ENCODE measurements at regions not wholly inside any gene's neighbourhood (a gene's known extent, or its start where the extent isn't known, plus 50 kb on each side); places are given as distances from the start of the nearest gene placed in this dataset.

DNA sequence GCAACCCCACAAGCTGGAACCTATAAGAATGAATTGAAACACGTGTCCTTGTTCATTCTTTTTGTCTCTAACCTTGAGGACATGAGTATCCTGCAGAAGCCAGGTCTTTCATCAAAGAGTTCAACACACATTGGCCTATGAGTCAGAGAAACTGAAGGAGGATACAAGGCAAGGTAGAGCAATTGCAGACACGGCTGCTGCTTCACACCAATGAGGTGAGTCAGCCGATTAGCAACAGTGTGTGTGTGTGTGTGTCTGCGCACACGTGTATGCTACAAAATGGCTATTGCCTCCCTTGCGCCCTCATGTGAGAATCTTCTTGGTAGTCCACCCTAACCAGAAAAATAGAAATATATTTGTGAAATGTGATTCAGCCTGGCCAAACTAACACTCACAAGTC is 1477.7 kb upstream of the IGFBP7 start:
- DNase-seq (ENCODE audit: low read depth), result peak; percentile 51
- TF ChIP-seq, protein P1, sequence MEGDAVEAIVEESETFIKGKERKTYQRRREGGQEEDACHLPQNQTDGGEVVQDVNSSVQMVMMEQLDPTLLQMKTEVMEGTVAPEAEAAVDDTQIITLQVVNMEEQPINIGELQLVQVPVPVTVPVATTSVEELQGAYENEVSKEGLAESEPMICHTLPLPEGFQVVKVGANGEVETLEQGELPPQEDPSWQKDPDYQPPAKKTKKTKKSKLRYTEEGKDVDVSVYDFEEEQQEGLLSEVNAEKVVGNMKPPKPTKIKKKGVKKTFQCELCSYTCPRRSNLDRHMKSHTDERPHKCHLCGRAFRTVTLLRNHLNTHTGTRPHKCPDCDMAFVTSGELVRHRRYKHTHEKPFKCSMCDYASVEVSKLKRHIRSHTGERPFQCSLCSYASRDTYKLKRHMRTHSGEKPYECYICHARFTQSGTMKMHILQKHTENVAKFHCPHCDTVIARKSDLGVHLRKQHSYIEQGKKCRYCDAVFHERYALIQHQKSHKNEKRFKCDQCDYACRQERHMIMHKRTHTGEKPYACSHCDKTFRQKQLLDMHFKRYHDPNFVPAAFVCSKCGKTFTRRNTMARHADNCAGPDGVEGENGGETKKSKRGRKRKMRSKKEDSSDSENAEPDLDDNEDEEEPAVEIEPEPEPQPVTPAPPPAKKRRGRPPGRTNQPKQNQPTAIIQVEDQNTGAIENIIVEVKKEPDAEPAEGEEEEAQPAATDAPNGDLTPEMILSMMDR (IDR thresholded peaks at IDR 0.05; ENCODE audit: insufficient read depth, low read depth, low read length, missing control alignments), result no peak
- no peak overlapping the region for H3K4me3 ChIP-seq (ENCODE audit: low read length)

DNA sequence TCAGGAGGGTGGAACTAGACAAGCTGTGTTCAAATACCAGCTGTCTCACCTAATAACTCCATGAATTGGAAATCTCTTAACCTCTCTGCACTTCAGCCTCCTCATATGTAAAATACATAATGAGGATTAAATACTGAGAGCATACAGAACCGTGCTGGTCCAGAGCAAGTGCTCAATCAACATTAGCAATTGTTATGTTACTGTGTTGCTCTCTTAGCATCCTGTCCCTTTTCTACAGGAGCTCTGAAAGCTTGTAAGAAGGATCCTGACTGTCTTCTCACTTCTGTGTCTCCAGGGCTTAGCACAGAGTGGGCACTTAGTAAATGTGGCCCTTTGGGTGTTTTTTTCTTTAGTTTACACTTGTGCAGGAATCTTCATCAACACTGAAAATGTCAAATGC is 1456.1 kb upstream of the IGFBP7 start:
- DNase-seq (ENCODE audit: low read depth), result no peak
- TF ChIP-seq, protein P1 (IDR thresholded peaks at IDR 0.05; ENCODE audit: insufficient read depth, low read depth, low read length, missing control alignments), result no peak
- no peak overlapping the region for H3K4me3 ChIP-seq (ENCODE audit: low read length)

DNA sequence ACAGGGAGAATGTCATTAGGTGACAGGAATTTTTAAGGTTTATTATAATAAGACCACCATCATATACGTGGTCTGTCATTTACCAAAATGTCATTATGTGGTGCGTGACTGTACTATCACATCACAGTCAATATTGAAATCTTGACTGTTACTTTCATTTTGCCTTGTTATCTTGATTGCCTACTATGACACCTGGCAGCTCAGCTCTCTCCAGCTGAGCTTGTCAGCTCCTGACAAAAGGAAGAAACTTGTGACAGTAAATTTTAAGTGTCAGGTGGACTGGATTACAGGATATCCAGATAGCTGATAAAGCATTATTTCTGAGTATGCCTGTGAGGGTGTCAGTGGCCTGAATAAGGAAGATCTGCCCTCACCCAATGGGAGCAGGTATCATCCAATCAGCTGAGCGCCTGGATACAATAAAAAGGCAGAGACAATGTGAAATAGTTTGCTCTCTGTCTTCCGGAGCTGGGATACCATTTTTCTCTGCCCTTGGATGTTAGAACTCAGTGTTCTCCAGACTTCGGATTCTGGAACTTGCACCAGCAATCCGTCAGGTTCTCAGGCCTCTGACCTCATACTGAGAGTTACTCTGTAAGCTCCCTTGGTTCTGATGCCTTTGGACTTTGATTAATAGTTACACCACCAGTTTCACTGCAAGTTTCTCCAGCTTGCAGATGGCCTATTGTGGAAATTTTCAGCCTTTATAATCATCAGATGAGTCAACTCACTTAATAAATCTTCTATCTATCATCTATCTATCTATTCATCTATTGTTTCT is 1454.7 kb upstream of the IGFBP7 start:
- no peak for DNase-seq (ENCODE audit: low read depth)
- TF ChIP-seq, protein P1 (IDR thresholded peaks at IDR 0.05; ENCODE audit: insufficient read depth, low read depth, low read length, missing control alignments), result no peak
- H3K4me3 ChIP-seq (ENCODE audit: low read length), result no peak overlapping the region

DNA sequence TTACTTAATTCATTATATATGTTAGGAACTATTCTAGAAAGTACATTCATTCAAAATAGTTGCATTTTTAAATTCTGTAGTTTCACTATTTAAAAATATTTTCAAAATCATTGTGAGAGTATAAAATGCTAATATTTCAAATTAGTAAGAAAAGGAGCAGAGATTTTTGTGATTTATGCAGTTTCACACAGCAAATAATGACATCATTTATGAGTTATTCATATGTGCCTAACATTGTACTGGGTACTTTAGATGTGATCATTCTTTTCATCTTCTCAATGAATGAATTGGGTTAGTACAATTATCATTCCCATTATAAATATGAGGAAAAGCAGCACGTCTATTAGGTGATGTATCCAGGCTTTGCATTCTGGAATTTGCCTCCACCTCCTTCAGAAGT is 1451.0 kb upstream of the IGFBP7 start:
- no peak for DNase-seq (ENCODE audit: low read depth)
- no peak overlapping the region for H3K4me3 ChIP-seq (ENCODE audit: low read length)
- TF ChIP-seq, protein P1 (IDR thresholded peaks at IDR 0.05; ENCODE audit: insufficient read depth, low read depth, low read length, missing control alignments), result no peak

DNA sequence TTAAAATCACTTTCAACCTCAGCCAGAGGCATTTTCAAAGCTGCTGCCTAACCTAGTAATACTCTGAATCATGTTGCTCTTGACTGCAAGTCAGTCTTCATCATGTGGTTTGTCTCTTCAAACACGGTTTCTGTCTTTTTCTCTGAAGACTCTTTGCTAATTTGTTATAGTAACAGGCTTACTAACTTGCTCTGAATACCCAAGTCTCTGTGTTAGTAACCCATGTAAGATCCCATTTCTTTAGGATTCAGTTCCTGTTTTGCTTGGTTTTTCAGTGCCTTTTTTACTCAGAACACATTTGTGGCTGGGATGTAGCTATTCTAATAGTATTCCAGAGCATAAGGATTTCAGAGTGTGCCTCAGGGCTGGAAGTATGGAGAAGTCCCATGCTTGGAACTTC is 1450.6 kb upstream of the IGFBP7 start:
- TF ChIP-seq, protein P1 (IDR thresholded peaks at IDR 0.05; ENCODE audit: insufficient read depth, low read depth, low read length, missing control alignments), result no peak
- no peak for DNase-seq (ENCODE audit: low read depth)
- H3K4me3 ChIP-seq (ENCODE audit: low read length), result no peak overlapping the region

DNA sequence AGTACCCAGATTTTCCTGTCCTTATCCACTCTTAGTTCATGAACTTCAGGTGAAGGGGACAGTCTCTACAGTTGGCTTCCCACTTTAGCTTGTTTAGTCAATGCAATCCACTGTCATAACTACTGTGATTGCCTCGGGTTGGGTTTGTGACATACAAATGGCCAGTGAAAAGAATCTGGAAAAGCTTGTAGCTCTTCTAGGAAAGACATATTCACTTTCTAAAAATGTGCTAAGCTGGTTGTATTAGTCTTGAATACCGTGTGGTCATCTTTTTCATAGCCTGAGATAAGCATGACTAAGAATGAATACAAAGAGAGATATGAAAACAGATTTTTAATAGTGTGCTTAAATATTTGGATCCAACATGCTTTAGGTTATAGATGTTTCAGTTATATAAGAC is 1443.5 kb upstream of the IGFBP7 start:
- TF ChIP-seq, protein P1 (IDR thresholded peaks at IDR 0.05; ENCODE audit: insufficient read depth, low read depth, low read length, missing control alignments), result no peak

DNA sequence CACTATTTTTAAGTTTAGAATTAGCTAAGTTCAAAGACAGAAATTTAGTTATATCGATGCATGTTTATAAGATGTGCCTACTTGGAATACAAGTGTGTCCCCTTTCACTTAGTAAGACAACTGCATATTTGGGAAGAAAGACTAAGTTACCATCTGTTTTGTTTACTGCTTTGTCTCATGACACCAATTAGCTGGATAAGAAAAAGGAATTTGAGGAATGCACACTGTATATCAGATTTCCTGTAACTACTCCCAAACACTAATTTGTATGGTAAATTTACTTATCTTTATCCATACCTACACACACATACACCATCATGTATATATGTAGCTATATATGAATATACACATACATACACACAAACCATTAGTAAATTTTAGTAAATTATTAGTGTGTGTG is 1442.8 kb upstream of the IGFBP7 start:
- DNase-seq (ENCODE audit: low read depth), result no peak
- no peak overlapping the region for H3K4me3 ChIP-seq (ENCODE audit: low read length)
- TF ChIP-seq, protein P1 (IDR thresholded peaks at IDR 0.05; ENCODE audit: insufficient read depth, low read depth, low read length, missing control alignments), result no peak

More for the DNA sequence above, 1443.5 kb upstream of the IGFBP7 start:
- H3K4me3 ChIP-seq (ENCODE audit: low read length), result no peak overlapping the region
- peak; percentile 14 for DNase-seq (ENCODE audit: low read depth)
